ENCODE measurements at regions not wholly inside any gene's neighbourhood (a gene's known extent, or its start where the extent isn't known, plus 50 kb on each side); places are given as distances from the start of the nearest gene placed in this dataset.

DNA sequence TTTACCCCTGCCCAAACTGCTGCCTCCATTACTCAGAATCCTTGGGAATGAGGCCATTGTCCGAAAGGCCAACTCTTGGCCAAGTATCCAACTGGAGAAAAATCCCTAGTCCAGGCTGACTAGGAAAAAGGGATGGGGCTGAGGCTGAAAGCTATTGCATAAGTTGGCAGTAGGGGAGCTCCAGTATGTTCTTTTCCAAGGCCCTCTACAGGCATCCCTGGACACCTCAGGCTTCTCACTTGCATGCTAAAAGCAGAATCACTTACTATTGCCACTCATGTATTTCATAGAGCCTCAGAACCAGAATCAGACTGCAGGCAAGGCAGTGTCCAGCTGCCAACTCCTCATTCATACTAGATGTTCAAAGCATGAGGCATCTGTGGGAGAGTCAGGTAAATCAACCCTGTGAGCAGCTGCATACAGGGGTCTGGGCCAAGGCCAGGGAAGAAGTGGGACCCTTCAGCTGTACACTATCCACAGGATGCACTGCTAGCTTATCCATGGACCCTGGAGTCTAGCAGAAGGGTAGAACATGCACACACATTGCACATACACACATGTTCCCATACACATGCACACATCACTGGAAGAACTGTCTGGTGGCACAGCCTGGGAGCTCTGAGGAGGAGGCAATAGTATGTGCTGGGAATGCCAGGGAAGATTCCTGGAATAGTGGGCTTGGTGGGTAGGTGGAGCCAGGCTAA is 195.3 kb downstream of the C1orf94 start:
- Histone ChIP-seq H3K36me3 (replicated peaks; ENCODE audit: insufficient read depth, low read depth) (no peaks in the 10 kb centered on the region), H3K27me3 (peaks cover 17% of the 10 kb centered on the region), H3K79me2 (no peaks in the 10 kb centered on the region), H2AFZ (no peak overlapping the region), H4K20me1 (ENCODE audit: insufficient read depth, poor library complexity, severe bottlenecking) (no peaks in the 10 kb centered on the region), H3K27ac (no peak overlapping the region), H3K4me2 (no peak overlapping the region), H3K4me3 (no peak overlapping the region), H3K9me3 (ENCODE audit: low read depth) (no peaks in the 10 kb centered on the region), H3K9me2 (replicated peaks; ENCODE audit: insufficient read depth) (no peaks in the 10 kb centered on the region), H3K4me1 (ENCODE audit: insufficient read depth) (no peaks in the 10 kb centered on the region)
- 86% methylated on average over 1 of the region's 1 CpG for WGBS (ENCODE audit: low lambda C conversion rate, missing lambda C conversion rate)
- TF ChIP-seq EZH2 (IDR thresholded peaks at IDR 0.05; ENCODE audit: borderline replicate concordance) (no peak), EZH2phosphoT487 (IDR thresholded peaks at IDR 0.05; ENCODE audit: low read depth, severe bottlenecking, unreplicated experiment) (no peak)
- TF ChIP-seq, protein P1, sequence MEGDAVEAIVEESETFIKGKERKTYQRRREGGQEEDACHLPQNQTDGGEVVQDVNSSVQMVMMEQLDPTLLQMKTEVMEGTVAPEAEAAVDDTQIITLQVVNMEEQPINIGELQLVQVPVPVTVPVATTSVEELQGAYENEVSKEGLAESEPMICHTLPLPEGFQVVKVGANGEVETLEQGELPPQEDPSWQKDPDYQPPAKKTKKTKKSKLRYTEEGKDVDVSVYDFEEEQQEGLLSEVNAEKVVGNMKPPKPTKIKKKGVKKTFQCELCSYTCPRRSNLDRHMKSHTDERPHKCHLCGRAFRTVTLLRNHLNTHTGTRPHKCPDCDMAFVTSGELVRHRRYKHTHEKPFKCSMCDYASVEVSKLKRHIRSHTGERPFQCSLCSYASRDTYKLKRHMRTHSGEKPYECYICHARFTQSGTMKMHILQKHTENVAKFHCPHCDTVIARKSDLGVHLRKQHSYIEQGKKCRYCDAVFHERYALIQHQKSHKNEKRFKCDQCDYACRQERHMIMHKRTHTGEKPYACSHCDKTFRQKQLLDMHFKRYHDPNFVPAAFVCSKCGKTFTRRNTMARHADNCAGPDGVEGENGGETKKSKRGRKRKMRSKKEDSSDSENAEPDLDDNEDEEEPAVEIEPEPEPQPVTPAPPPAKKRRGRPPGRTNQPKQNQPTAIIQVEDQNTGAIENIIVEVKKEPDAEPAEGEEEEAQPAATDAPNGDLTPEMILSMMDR (IDR thresholded peaks at IDR 0.05; ENCODE audit: poor library complexity), result no peak
- no peak for DNase-seq (ENCODE audit: low spot score)

DNA sequence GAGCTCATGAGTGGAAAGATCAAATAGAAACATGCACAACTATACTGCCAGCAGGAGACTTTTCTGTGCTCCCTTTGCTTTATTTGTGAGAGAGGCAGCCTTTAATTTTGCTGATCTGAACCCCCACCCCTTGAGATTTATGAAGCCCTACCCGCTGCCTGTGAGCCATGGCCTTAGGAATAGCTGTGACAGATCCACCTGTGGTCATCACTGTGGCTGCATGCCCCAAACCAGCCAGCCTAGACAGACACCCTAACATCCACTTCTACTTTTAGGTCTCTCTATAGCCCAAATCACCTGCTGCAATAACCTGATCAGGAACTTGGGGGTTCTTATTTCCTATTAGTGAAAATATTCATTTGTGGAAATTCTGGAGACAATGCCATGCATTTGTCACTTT is 196.2 kb downstream of the C1orf94 start:
- 92% methylated on average over 1 of the region's 1 CpG for WGBS (ENCODE audit: low lambda C conversion rate, missing lambda C conversion rate)

GRCh38 chr1:34373912-34374311 is 197.2 kb downstream of the C1orf94 start:
- Histone ChIP-seq H3K4me1 (ENCODE audit: insufficient read depth) (no peaks in the 10 kb centered on the region), H3K9me2 (replicated peaks; ENCODE audit: insufficient read depth) (no peaks in the 10 kb centered on the region)

More for the DNA sequence above, 196.2 kb downstream of the C1orf94 start:
- no peaks in the 10 kb centered on the region for H3K4me1 ChIP-seq (ENCODE audit: insufficient read depth)
- peaks cover 18% of the 10 kb centered on the region for H3K27me3 ChIP-seq
- H3K9me2 ChIP-seq (replicated peaks; ENCODE audit: insufficient read depth), result no peaks in the 10 kb centered on the region
- no peak for DNase-seq (ENCODE audit: low spot score)
- TF ChIP-seq, protein P1 (IDR thresholded peaks at IDR 0.05; ENCODE audit: poor library complexity), result no peak
- no peak for TF ChIP-seq EZH2phosphoT487 (IDR thresholded peaks at IDR 0.05; ENCODE audit: low read depth, severe bottlenecking, unreplicated experiment)
- TF ChIP-seq EZH2 (IDR thresholded peaks at IDR 0.05; ENCODE audit: borderline replicate concordance), result no peak
- no peak overlapping the region for H3K4me3 ChIP-seq
- H3K9me3 ChIP-seq (ENCODE audit: low read depth), result no peaks in the 10 kb centered on the region
- no peaks in the 10 kb centered on the region for H3K79me2 ChIP-seq
- no peak overlapping the region for H3K4me2 ChIP-seq
- H3K27ac ChIP-seq, result no peak overlapping the region
- H3K36me3 ChIP-seq (replicated peaks; ENCODE audit: insufficient read depth, low read depth), result no peaks in the 10 kb centered on the region
- no peak overlapping the region for H2AFZ ChIP-seq
- no peaks in the 10 kb centered on the region for H4K20me1 ChIP-seq (ENCODE audit: insufficient read depth, poor library complexity, severe bottlenecking)

More at GRCh38 chr1:34373912-34374311, 197.2 kb downstream of the C1orf94 start:
- DNase-seq (ENCODE audit: low spot score), result no peak
- Histone ChIP-seq H4K20me1 (ENCODE audit: insufficient read depth, poor library complexity, severe bottlenecking) (no peaks in the 10 kb centered on the region), H3K4me2 (no peak overlapping the region), H3K79me2 (no peaks in the 10 kb centered on the region), H3K4me3 (no peak overlapping the region), H3K27me3 (peaks cover 18% of the 10 kb centered on the region), H3K27ac (no peak overlapping the region), H3K9me3 (ENCODE audit: low read depth) (no peaks in the 10 kb centered on the region), H2AFZ (no peak overlapping the region), H3K36me3 (replicated peaks; ENCODE audit: insufficient read depth, low read depth) (no peaks in the 10 kb centered on the region)
- TF ChIP-seq EZH2 (IDR thresholded peaks at IDR 0.05; ENCODE audit: borderline replicate concordance) (no peak), EZH2phosphoT487 (IDR thresholded peaks at IDR 0.05; ENCODE audit: low read depth, severe bottlenecking, unreplicated experiment) (no peak)
- TF ChIP-seq, protein P1 (IDR thresholded peaks at IDR 0.05; ENCODE audit: poor library complexity), result no peak

Measured in hepatocyte (in vitro differentiated cells).